ENCODE measurements at regions not wholly inside any gene's neighbourhood (a gene's known extent, or its start where the extent isn't known, plus 50 kb on each side); places are given as distances from the start of the nearest gene placed in this dataset.
A peak's percentile ranks its signal among the peaks of the same experiment; 100 is the strongest.

GRCh38 chr18:67951137-67951536 is 434.6 kb upstream of the DSEL start:
- DNase-seq, result no peak

DNA sequence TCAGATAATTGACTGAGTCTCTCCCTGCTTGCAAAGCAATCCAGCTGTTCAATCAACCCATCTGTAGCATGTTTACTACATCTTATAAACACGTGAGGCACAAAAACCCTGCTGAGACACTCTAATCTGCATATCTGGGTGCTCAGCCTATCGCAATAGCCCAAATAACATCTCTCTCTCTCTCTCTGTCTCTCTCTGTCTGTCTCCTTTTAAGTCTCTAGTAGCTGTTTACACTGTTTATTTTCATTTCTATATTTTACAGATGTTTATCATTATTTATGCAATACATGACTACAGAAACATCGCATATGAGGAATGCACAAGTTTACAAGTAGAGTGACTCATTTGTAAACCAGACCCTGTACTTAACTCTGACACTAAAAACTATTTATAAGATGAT is 422.1 kb upstream of the DSEL start:
- no peak for DNase-seq

DNA sequence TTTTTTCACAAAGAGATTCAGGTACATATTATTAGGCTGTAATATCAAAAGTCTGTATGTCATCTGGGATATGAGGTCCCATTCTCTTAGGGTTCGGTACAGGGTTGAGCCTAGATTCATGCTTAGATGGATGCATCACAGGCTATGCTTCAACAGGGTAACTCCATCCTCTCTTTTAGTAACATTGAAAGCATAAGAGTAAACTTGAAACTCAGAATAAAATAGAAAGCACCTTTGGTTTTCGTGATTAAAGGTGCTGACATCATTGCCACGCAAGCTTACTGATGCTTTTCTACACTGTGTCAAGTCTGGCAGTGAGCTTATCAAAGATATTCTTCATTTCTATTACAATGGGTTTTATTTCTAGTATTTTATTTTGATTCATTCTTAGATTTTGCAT is 419.1 kb upstream of the DSEL start:
- no peak for DNase-seq

DNA sequence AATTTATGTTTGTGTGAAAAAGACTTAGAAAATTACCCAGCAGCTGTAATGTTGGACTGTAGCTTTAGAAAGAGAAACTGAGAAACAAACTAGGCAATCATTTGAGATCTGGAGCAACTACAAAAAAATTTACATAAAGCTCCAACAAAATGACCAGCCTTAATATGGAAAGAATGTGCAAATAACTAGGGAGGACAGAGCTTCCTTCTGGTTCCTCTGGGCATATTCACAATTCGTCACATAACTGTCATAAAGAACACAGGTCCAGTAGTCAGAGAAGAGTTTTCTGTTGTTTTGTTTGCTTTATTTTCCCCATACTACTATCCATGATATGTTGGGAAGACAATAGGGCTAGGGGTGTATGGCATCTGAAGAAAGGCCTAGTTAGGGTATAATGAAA is 416.8 kb upstream of the DSEL start:
- DNase-seq, result no peak

DNA sequence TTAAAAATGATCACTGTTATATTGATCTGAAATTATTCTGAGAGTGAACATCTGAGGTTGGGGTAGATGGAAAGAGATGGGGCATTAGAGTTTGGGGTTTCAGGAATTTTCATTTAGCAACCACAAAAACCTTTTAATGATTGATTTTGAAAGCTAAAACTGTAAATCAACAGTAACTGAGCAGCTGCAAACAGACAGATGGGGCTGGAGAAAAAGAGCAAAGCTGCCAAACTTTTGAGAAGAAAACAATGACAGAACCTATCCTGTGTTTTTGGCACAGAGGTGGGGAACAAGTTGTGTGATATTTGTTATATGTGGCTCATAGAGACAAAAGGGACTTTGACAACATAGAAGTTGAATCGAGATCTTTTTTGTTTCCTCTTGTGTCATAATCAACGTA is 415.8 kb upstream of the DSEL start:
- DNase-seq, result no peak

- no peak for DNase-seq
These were observed 410.7 kb upstream of the DSEL start for GRCh38 chr18:67926929-67927864.

- no peak for DNase-seq
These were observed 408.1 kb upstream of the DSEL start for GRCh38 chr18:67924656-67925055.

DNA sequence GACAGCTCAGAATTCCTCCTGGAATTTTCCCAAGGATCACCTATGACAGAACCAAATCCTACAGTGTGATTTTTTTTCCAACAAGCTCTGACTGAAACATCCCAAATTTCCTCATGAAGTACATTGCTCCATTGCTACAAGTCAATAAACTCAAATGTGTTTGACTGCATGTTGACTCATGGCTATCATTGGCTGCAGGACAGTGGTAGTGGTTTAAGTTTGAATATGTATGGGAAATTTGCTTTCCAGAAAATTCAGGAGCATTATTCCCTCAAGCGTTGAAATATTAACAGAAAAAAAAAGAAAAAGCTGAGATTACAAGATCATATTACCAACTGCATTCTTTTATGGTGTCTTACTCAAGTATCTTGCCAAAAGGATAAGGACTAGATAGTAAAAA is 402.8 kb upstream of the DSEL start:
- DNase-seq, result no peak

GRCh38 chr18:67916097-67916496 is 399.6 kb upstream of the DSEL start:
- DNase-seq, result no peak

DNA sequence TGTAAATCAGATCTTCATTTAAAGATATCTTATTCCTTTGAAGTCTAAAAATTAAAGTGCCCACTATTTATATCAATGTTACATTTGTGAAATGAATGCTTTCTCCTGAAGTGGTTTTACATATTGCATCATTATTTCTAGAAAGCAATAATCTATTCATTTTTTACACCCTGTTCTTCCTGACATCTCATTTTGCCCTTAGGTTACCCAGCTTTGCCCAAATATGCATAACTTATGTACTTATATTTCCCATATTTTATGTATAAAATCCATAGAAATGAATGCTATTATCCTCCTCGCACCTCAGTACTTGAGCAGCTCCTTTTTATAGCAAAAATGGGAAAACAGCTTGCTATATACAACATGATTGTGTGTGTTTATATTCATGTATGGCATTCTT is 396.5 kb upstream of the DSEL start:
- no peak for DNase-seq

DNA sequence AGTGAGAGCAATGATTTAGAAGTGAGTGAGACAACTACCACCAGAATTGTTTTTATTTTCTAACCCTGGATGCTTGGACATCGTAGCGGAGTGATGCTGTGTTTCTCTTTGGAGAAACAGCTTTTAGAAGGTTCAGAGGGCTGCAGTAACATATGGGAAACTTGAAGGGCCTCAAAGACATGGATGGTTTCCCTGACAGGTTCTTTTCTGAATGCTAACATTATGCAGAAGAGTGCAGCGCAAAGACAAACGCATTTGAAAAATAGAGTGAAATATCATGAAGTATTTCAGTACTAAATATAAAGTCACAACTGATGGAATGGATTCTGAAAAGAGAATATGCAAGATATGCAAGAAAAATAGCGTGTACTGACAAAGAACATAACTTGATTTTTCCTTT is 385.1 kb upstream of the DSEL start:
- DNase-seq, result no peak

DNA sequence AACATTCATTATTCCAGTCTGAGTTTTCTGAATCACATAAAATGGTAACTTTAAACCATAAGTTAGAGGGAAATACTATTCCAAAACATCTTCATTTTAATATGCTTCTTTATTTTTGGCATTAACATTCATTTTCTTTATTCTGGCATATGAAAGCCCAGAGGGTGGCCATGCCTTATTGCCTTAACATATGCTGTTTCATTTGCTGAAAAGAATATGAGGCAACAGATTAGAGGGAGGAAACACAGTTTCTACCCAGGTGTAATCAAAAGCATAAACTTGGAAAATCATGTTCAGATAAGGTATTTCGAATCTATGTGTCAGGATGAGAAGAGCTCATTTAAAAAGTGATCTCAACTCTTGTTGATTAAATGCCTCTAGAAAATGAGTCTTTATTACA is 379.9 kb upstream of the DSEL start:
- no peak for DNase-seq

- no peak for DNase-seq
These were observed 377.4 kb upstream of the DSEL start for GRCh38 chr18:67893916-67894315.

DNA sequence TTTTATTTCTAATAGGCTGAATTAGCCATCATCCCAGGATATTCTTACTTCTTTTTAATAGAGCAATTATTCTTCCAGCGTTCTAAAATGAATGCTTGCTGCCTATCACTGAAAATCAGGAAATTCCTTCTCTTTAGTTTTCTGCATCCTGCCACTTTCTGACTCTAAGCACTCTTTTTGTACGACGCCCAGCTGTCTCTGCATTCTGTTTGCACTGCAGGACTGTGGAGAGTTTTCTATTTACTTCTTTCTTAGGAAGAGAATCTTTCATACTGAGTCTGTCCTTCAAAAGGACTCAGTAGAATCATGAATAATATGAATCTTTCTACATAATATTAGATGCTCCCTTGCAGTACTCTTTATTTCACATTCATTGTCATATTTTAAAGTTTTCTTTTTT is 360.4 kb upstream of the DSEL start:
- DNase-seq, result no peak

- DNase-seq, result peak; percentile 43
These were observed 359.4 kb upstream of the DSEL start for GRCh38 chr18:67875944-67876343.

GRCh38 chr18:67875060-67875459 is 358.5 kb upstream of the DSEL start:
- no peak for DNase-seq

DNA sequence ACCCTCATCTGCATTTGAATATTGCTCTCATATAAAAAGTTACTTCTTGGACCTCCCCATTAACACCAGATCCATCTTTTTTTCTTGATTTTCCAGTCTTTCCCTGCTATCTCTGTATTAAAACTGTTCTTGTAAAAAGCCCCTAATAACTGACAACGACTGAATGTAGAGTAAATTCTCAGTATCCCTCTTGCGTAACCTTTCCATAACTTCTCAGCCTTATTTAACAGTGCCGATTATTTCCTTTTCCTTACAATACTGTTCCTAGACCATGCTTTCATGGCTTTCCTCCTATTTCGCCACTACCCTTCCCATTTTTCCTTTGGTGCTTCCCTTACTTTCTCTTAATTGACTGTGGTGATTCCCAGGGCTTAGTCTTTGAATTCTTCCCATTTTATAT is 348.9 kb upstream of the DSEL start:
- no peak for DNase-seq

DNA sequence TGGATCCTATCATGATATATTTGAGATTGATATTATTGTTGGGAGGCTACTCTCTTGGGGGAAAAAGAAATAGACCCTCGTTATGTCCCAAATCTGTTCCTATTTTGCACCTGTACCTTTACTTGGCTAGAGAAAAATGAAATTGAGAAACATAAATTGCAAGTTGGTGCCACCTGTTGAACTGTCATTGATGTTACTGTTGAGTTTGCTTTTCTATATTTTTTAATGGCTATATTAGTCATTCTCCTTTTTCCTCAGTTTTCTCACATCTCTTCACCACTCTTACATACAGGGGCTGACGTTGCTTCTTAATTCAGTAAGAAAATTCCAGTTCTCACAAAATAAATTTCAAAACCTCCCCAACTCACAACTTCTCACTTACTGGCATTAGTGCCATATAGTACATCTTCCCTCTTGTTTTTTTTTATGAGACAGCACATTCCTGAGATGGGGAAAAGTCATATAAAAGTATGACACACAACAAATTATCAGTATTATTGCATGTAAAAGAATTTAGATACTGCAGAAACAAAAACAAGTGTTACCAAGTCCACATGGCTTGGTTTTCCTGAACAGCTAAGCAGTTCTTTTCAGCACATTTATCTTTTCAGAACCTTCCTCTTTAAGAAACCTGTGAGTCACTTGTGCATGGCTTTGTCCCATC is 348.3 kb upstream of the DSEL start:
- no peak for DNase-seq

- DNase-seq, result no peak
These were observed 345.5 kb upstream of the DSEL start for GRCh38 chr18:67862069-67862468.

- DNase-seq, result no peak
These were observed 337.8 kb upstream of the DSEL start for GRCh38 chr18:67854340-67854739.

- no peak for DNase-seq
These were observed 330.0 kb upstream of the DSEL start for GRCh38 chr18:67846422-67847098.

GRCh38 chr18:67845035-67845434 is 328.5 kb upstream of the DSEL start:
- no peak for DNase-seq

GRCh38 chr18:67840379-67840778 is 323.9 kb upstream of the DSEL start:
- no peak for DNase-seq

DNA sequence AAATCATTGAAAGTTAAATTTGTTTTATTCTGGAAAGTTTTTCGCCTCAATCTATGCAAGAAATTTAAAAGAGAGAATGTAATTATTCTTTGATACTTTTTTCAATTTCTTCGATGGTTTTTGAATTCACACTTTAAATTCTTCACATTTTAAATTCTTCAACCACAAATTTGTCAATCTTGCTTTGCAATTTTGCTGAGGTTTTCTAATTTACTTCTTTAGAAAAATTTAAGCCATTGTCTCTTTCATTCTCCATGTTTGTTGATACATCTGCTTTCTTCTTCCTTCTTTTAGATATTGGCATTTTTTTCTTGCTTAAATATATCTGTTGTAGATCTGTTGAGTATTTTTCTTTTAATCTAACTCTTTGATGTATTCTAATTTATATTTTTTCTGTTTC is 301.9 kb upstream of the DSEL start:
- no peak for DNase-seq

Data from NCI-H526 treated with DMSO at 0.1 percent for 48 hours (cell line).